Activated CD8-positive, alpha-beta memory T cell treated with anti-CD3 and anti-CD28 coated beads, Interleukin-2, amount 50 U/mL, for 1 hour (primary cell): ENCODE measurements at regions not wholly inside any gene's neighbourhood (a gene's known extent, or its start where the extent isn't known, plus 50 kb on each side); places are given as distances from the start of the nearest gene placed in this dataset.

Experiments
- DNase-seq: peaks from one replicate; pipeline ENCODE4 v3.0.0-alpha.2; 2020; ENCODE audit errors: extremely low read depth

DNA sequence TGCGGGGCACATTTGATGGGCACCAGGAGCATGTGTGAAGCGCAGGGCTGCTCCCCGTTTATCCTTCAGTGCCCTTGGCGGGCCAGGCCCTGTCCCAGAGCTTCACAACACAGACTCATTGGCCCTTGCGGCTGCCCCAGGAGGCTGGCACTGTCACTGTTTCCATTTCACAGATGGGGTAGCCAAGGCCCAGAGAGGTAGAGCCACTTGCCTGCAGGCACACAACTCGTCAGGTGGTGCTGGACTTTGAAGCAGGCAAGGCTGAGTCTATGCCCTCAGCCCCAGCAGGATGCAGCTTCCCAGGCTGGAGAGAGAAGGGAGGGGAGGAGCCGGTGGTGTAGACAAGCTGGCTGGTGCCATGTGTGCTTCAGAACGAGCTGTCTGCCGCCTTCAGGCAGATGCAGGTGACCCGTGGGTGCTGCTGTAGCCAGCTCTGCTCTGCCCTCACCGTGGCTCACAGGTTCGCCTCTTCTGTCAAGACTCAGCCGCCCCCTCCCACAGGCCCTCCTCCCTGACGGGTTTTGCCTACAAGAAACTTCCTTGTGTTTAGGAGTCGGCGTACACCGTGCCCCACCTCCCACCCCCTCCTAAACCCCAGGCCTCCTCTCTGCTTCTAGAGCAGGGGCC is 232.3 kb upstream of the CIBAR2 start:
- DNase-seq = no peak

DNA sequence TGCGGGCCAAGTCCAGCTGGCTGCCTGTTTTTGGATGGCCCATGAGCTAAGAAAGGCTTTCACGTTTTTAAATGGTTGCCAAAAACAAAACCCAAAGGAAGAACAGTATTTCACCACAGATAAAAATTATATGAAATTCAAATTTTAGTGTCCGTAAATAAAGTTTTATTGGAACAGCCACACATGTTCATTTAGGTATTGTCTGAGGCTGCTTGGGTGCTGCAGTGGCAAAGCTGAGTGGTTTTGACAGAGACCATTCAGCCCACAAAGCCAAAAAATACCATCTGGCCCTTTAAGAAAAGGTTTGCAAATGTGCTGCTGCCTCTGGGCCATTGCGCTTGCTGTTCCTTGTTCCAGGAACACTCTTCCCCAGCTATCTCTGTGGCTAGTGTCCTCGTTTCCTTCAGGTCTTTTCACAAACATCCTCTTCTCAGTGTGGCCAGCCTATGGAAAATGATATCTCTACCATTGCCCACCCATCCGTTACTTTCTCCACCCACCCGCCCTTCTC is 232.9 kb upstream of the CIBAR2 start:
- DNase-seq = no peak

DNA sequence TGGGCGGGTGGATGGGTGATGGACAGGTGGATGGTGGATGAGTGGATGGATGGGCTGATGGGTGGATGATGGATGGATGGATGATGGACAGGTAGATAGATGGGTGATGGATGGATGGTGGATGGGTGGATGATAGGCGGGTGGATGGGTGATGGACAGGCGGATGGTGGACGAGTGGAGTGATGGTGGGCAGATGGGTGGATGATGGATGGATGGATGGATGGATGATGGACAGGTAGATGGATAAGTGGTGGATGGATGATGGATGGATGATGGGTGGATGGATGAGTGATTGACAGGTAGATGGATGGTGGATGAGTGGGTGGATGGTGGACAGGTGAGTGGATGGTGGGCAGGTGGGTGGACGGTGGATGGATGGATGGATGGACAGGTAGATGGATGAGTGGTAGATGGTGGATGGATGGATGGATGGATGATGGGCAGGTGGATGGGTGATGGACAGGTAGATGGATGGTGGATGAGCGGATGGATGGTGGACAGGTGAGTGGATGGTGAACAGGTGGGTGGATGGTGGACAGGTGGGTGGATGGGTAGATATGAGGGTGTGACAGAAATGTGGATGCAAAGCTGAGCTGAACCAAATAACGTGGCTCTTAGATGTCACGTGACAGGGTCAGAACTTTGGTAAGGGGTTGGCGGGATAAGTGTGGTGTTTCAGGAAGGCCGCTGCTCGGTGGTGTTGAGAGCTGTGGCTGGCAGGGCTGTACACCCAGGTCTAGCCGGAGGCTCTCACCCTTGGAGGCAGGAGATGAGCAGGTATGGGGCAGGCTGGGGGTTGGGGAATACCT is 234.3 kb upstream of the CIBAR2 start:
- no peak for DNase-seq

DNA sequence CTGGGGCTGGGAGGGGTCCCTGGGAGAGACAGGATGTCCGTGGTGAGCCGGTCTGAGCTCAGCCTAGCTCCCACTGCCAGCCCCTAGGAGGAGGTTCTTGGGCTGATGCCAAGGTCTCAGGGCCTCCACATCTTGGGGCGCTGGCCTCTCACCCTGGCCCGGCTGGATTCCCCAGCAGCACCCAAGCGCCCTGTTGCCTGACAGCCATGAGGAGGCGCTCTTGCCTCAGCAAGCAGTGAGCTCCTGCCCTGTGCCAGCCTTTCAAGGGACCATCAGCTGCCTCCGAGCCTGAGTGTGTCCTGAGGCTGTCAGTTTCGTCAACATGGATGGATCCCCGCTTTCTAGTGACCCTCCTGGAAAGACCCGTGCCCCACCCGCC is 234.9 kb upstream of the CIBAR2 start:
- no peak for DNase-seq

DNA sequence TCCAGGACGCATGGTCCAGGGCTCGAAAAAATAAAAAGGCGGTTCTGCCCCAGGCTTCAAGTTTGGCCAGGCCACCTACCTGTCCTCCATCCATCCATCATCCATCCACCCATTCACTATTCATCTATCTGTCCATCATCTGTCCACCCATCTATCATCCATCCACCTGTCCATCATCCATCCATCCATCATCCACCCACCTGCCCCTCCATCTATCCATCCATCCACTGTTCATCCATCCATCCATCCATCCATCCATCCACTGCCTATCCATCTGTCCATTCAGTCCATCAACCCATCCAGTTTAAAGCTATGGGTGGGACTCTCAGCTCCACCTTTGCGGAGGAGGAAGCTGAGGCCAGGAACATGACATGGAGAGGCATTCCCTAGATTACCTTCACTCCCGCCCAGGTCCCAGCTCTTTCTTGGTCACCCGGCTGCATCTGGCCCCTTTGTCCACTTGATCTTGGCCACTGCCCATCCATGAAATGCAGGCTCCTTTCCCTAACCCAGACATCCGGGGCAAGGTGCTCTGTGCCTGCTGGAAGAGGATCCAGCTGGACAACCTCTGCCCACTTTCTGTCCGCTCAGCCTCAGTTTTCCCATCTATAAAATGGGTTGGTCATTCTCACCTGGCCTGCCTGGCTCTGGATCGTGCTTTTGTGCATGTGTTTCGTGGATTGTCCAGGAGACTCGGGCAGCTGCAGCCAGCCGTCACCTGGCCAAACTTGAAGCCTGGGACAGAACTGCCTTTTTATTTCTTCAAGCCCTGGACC is 236.0 kb upstream of the CIBAR2 start:
- no peak for DNase-seq

DNA sequence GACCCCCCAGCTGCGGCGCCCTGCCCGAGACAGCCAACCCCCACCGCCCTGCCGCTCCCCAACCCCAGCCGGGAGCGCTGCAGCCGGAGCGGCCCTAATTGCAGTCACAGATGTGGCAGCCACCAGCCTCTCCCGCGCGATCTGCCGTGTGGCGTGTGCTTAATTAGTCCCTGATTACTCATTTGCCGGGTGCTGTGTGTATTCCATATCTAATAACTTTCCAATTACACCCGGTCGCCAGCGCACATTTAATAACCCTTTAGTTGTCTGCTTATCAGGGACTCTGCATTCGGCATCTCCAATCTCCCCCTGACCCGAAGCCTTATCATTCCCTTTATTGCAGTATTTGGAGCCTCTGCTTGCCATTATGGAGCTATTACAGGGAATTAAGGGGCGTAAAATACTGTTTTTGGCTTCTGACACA is 236.7 kb upstream of the CIBAR2 start:
- DNase-seq = no peak

DNA sequence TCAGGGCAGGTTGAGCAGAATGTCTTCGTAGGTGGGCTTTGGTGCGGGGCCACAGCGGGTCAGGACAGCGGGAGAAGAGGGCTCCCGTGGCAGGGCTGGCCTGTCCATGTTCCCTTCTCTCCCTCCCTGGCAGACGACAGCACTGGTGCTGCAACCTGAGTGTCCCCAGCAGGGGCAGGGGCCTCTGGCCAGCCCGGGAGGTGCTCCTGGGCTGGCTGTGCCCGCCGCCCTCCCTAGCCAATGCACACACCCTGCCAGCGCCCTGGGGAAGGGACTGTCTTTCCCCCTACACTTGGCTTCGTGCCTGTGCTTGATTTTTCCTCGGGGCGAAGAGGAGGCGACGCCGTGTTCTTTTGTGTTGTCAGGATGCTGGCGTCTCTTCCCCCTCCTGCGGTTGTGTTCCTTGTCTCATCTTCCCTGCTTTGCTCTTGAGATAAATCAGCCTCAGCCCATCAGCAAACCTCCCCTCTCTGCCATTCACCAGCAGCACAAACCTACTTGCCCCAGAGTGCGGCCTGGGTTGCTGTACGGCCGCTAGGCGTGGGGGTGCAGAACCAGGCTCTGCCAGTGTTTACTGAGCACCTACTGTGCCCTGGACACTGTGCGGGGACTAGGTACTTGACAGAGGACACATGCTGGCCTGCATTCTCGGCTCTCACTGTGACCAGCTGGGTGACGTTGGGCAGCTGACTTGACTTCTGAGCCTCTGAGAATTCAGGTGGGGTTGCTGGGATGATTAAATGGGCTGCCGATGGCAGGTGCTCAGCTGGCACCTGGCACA is 237.3 kb upstream of the CIBAR2 start:
- no peak for DNase-seq

DNA sequence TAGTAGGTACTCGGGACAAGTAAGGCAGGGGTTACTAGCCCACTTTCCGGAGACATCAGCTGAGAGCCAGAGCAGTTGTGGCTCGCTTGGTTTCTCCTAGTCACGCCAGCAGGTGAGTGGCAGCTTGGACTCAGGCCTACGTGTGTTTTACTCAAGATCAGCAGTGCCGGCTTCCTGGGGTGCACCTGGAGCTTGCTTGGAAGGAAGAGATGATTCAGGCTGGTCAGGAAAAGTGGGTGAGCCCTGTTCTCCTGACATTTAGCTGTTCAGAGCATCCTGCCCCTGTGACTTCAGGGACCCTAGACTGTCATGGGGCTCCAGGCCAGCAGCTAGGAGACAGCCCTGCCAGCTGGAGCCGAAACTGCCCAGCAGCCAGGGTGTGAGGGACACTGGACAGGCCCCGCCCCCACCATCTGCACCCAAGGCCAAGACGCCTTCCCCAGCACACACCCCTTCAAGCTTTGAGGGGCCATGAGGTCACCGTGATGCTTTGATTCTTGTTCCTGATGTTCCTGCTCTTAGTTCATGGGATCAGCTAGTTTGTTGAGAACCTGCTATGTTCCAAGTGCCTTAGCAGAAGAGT is 238.0 kb upstream of the CIBAR2 start:
- no peak for DNase-seq

DNA sequence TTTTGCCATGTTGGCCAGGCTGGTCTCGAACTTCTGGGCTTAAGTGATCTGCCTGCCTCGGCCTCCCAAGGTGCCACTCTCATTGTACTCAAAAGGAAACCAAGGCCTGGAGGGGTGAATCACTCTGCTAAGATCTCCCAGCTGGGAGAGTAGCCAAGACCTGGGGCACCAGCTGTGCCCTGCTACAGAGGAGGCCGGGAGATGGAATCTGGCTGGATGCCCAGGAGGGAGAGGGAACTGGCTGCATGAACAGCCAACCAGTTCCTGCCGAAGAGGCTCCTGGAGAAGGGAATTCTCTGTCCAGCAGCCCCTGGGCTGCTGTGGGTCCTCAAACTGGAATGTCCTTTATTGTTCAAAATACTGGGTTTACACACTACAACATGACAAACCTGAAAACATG is 238.7 kb upstream of the CIBAR2 start:
- DNase-seq = no peak

DNA sequence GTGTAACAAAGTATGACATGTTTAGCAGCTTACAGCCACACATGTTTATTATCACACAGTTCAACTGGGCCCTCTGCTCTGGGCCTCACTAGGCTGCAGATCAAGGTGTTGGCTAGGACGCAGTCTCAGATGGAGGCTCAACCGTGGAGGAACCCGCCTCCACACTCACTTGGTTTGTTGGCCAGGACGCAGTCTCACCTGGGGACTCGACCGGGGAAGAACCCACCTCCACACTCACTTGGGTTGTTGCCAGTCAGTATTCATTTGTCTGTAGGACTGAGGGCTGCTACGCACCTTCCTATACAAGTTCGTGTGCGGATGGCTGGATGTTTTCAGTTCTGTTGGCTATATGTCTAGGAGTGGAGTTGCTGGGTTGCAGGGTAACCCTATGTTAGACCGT is 240.7 kb upstream of the CIBAR2 start:
- DNase-seq = no peak

DNA sequence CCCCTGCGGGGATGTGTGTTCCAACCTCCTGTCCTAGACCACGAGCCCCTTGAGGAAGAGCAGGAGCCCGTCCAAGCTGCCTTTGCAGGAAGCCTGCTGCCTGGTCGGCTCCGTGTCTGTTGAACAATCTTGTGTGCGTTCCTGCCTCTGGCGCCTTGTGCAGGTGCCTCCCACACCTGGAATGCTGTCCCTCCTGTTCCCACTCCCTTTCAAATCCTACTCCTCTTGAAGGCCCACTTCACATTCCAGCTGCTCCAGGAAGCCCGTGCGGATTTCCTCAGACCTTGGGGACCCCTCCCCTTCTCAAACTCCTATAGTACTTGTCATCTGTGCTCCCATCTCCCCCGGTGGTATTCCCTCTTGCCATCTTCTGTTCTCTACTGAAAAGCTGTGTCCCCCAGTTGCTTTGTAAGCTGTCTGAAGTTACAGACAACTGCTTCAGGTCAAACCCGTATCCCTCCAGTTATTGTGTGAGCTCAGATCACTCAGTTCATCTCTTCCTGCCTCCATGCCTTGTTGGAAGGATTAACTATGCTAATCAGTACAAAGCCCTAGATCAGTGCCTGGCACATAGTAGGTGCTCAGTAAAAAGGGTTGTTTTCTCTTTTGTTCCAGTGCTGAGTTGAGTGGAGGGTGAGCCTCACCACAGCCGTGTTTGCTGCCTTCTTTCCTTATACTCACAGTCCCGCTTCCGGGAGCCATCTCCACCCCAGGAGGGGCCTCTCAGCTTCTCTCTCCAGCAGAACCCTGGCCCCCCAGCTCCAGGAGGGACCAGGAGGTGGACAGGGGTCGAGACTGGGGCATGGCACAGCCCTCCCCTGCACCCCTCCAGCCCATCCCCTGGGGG is 241.8 kb upstream of the CIBAR2 start:
- DNase-seq = no peak

DNA sequence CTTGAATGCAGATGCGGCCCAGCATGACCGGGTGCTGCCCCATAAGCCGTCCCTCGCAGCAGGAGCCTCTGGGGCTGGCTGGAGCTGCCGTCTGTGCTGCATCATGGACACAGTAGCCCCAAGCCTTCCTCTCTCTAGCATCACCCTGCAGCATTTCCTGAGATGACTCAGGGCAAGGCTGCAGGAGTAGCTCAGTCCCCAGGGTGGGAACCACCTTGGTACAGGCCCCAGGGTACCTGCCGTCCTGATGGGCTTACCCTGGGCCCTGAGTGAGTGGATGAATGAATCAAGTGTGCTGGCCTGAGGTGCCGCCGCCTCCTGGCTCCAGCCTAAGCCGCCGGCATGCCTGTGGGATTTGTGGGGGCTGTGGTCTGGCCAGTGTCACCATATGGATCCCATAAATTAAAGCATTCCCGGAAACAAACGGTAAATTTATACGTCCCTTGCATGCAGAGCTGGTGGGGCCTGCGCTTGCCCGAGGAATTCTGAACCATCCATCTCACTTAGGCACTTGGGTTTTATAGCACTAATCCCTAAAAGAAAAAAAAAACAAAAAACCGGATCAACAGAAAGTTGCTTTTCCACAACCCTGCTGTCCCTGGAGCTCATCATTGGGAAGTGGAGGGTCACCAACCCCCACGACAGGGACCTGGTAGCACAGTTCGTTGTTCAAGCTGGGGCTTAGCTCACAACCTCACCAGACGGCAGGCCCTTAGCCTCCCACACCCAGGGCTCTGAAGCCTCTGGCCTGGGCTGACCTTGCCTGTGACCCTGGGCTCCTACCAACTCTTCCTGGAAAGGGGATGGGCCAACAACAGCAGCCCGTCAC is 242.6 kb upstream of the CIBAR2 start:
- no peak for DNase-seq

DNA sequence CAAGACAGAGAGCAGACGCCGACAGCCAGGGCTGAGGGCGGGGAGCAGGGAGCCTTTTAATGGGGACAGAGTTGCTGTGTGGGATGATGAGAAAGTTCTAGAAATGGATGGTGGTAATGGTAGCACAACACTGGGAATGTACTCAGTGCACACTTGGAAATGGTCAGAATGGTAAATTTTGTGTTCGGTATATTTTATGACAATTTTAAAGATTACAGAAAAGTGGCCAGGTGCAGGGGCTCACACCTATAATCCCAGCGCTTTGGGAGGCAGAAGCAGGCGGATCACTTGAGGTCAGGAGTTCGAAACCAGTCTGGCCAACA is 243.2 kb upstream of the CIBAR2 start:
- no peak for DNase-seq

DNA sequence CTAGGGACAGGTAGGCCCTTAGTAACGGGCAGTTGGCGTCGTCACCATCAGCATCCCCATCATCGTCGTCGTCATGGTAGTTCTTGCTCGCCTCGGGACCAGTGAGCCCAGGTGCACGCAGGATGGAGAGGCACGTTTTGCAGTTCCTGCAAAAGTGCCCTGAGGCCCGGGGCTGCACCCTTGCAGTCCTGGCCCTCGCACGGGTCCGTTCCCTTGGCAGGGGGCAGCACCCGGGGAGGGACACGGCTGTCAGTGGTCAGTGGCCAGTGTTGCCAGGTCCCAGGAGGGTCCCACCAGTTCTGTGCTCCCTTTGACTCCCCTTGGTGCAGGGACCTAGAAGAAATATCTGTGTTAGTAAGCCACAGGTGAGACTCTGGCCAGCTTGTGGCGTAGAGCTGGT is 243.9 kb upstream of the CIBAR2 start:
- no peak for DNase-seq

DNA sequence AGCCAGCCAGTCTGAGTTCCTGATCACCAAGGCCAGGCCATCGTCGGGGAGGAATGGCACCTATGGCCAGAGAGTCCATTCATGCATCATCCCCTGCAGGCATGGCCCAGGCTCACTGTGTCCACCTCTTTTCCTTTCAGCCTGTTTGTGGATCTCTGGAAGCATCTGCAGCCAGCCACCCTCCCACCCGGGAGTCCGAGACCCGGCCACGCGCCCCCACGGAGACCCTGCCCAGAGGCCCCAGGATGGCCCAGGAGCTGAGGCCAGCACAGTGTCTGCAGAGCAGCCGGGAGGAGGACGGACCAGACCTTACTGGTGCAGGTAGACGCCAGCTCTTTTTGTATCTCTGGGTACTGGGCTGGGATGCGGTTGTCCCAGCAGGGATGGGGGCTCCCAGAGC is 245.1 kb upstream of the CIBAR2 start:
- DNase-seq = no peak

DNA sequence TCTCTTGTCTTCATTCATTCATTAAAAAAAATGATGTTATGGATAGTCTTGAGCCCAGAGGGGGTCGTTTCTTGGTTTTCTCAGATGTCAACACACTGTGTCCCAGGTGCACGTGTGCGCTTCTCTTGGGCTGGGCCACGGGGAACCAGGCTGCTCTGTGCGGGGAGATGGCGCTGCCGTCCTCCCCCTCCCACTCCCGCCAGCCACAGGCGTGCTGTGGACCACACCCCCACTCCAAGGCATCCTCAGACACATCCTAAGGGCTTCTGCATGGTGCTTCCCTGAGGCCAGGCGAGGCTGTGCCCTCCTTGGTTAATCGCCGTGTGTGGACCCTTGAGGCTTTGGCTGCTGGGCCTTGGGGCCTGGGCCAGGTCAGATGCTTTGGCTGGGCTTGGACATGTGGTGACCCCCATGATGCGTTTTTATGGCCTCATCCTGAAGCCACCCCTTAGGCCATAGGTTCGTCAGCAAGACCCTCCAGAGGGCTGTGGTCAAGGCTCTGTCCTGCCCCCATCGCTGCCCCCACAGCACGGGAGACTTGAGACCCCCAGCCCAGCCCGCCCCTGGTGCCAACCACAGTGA is 245.7 kb upstream of the CIBAR2 start:
- no peak for DNase-seq

DNA sequence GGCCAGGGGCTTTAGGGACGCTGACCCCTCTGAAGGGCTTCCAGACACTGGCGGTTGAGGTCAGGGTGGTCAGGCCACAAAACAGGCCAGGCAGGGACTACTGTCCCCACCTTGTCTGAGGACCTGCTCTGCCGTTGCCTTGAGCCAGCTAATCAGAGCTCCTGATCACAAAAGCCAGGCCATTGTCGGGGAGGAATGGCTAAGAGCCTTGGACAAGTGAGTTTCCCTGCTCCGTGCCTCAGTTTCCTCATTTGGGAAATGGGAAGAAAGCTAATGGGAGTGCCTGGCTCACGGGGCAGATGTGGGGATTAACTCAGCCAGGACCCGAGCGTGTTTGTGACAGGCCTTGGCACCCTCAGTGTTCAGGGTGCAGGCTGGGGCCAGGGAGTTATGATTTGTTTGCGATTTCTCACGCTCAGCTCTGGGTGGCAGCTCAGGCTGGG is 246.5 kb upstream of the CIBAR2 start:
- DNase-seq = no peak

DNA sequence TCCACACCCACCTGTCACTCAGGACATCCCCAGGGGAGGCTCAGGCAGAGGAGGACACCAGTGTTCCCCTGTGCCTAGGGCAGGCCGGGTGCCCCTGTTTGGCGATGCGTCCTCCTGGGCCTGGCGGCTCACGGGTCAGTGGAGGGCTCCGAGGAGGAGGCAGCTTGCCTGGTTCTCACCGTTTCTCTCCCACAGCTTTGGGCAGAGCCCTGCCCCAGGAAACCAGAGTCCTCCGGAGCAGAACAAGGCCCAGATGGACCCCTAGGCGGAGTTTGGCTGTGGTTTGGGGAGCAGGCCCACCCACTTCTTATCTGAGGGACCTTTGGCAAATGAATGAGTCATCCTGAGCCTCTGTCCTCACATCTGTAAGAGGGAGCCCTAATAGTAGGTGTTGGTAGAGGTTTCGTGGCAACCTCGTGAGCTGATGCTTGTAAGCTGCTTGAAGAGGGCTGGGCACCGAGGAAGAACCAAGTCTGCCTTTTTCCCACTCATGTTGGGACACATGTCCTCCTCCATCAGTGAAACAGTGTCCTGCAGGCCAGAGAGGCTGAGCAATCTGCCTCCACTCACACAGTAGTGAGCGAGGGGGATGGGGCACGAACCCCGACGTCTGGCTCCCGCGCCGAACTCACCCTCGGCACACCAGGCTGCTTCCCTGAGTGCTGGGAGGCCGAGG is 247.0 kb upstream of the CIBAR2 start:
- no peak for DNase-seq
